ENCODE measurements at regions not wholly inside any gene's neighbourhood (a gene's known extent, or its start where the extent isn't known, plus 50 kb on each side); places are given as distances from the start of the nearest gene placed in this dataset.

DNA sequence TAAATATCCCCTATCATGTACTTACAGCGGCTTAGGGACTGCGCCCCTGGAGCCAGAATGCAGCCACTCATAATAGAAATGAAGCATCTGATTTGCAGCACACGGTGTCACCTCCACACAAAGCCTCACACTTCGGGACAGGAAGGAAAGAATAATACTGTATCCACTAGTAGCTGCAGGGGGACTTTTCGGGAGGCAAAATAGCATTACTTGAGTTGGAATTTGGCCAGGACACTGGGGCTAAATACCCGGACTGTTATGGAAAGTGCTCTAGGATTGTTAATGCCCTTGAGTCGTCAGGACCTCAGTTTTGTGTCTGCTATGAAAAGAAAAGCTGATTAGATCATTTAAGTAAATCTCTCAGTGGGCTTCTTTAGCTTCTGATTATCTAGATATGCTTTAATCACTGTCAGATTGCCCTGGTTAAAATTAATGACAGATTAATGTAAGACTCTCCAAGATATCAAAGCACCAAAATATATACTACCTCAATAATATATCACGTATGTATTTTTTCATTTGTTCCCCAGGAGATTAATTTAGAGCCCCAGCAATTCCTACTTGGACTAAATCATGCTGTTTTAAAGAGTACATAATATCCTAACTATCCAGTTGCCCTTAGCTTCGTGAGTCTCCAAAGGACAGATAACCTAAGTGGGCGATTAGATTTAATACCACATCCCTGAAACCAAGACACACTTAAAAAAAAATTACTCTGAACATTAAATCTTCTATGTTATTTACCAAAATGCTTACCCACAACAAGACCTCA is 173.0 kb upstream of the NEBL start:
- Histone ChIP-seq H3K9me3 (ENCODE audit: control insufficient read depth, insufficient read depth, low read depth, low read length) (no peaks in the 10 kb centered on the region), H3K27me3 (ENCODE audit: control insufficient read depth, insufficient read depth, low read length) (no peaks in the 10 kb centered on the region), H3K4me1 (ENCODE audit: control insufficient read depth, insufficient read depth, low read length) (no peaks in the 10 kb centered on the region; the same call in 1 of the 2 replicates), H3K36me3 (ENCODE audit: control insufficient read depth, insufficient read depth, low read length) (no peaks in the 10 kb centered on the region), H3K4me3 (ENCODE audit: low read depth in 2 of 2, low read length in 2 of 2) (no peak overlapping the region), H3K27ac (ENCODE audit: low read length) (no peak overlapping the region)
- ATAC-seq (no peak), DNase-seq (ENCODE audit: low read depth, low spot score) (no peak)
- TF ChIP-seq SIN3A (IDR thresholded peaks at IDR 0.05; ENCODE audit: borderline replicate concordance, insufficient read depth, low read depth, low read length) = no peak
- BruUV-seq (replicated peaks) = TSS peak; percentile 41
- in situ Hi-C loops (cut with HindIII; ENCODE audit: low pct_unique_long_range_greater_than_20kb, low sequenced_read_pairs) = no loop called here
- ChIA-PET CTCF (no interaction called here), POLR2A (no interaction called here)
- intact Hi-C loops (cut with micrococcal nuclease; ENCODE audit: unreplicated experiment) = no loop called here

DNA sequence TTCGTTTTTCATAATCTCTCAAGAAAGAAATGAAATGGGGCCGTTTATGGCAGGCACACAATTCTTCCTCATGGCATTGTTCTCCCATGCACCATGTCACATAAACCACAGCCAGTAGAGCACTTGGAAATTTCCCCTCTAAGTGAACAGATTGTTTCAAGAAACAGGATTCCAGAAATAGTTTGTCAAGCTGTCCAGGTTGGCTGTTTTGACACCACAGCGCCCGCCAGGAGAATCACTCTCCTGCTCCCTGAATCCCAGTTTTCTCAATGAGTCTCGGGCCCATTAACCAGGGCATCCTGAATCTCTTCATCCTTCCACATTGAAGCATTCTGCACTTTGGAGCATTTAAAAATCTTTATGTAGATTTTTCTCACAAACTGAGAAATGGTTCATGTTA is 172.2 kb upstream of the NEBL start:
- in situ Hi-C loops (cut with HindIII; ENCODE audit: low pct_unique_long_range_greater_than_20kb, low sequenced_read_pairs) (no loop called here), intact Hi-C loops (cut with micrococcal nuclease; ENCODE audit: unreplicated experiment) (no loop called here)
- Histone ChIP-seq H3K36me3 (ENCODE audit: control insufficient read depth, insufficient read depth, low read length) (no peaks in the 10 kb centered on the region), H3K4me1 (ENCODE audit: control insufficient read depth, insufficient read depth, low read length) (no peaks in the 10 kb centered on the region; the same call in 1 of the 2 replicates), H3K9me3 (ENCODE audit: control insufficient read depth, insufficient read depth, low read depth, low read length) (no peaks in the 10 kb centered on the region), H3K27me3 (ENCODE audit: control insufficient read depth, insufficient read depth, low read length) (no peaks in the 10 kb centered on the region), H3K27ac (ENCODE audit: low read length) (no peak overlapping the region), H3K4me3 (ENCODE audit: low read depth in 2 of 2, low read length in 2 of 2) (no peak overlapping the region)
- ChIA-PET CTCF (no interaction called here), POLR2A (no interaction called here)
- TF ChIP-seq SIN3A (IDR thresholded peaks at IDR 0.05; ENCODE audit: borderline replicate concordance, insufficient read depth, low read depth, low read length) (no peak), POLR2AphosphoS5 (IDR thresholded peaks at IDR 0.05; ENCODE audit: low read depth, low read length) (no peak), TCF7L2 (IDR thresholded peaks at IDR 0.05; ENCODE audit: low read depth, low read length) (no peak)
- TF ChIP-seq, protein P1, sequence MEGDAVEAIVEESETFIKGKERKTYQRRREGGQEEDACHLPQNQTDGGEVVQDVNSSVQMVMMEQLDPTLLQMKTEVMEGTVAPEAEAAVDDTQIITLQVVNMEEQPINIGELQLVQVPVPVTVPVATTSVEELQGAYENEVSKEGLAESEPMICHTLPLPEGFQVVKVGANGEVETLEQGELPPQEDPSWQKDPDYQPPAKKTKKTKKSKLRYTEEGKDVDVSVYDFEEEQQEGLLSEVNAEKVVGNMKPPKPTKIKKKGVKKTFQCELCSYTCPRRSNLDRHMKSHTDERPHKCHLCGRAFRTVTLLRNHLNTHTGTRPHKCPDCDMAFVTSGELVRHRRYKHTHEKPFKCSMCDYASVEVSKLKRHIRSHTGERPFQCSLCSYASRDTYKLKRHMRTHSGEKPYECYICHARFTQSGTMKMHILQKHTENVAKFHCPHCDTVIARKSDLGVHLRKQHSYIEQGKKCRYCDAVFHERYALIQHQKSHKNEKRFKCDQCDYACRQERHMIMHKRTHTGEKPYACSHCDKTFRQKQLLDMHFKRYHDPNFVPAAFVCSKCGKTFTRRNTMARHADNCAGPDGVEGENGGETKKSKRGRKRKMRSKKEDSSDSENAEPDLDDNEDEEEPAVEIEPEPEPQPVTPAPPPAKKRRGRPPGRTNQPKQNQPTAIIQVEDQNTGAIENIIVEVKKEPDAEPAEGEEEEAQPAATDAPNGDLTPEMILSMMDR (IDR thresholded peaks at IDR 0.05) = no peak
- BruUV-seq (replicated peaks) = no TSS peak
- DNase-seq (ENCODE audit: low read depth, low spot score) = no peak
- ATAC-seq = no peak

DNA sequence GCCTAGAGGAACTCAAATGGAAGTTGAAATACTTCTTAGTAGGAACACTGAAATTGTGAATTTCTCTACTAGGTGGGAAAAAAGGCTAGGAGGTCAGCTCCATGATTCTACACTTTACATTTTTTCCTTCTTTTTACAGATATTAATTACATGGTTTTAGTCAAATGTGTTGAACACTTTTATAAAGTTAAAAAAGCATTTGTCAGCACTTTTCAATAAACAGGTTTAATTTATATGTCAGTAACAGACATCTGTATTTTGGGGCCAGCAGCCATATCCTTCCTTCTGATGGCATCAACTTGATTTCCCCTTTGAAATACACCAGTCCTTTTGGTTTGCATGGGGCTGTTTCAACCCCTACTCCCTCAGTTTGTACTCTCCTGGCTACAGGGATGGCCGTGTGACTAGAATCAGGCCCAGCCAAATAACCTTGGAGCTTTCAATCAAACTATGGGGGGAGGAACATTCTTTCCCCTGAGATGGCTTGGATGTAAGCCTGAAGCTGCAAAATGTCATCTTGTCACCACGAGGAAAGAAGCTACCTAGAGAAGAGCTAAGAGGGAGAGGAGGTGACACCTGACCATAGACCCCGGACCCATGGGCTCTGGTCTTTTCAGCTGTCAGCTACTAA is 171.0 kb upstream of the NEBL start:
- H3K27ac ChIP-seq (ENCODE audit: low read length) = no peak overlapping the region
- no TSS peak for BruUV-seq (replicated peaks)
- DNase-seq (ENCODE audit: low read depth, low spot score) = no peak
- H3K27me3 ChIP-seq (ENCODE audit: control insufficient read depth, insufficient read depth, low read length) = no peaks in the 10 kb centered on the region
- ChIA-PET CTCF (interaction anchor here (0.5 kb wide), 1 partner anchor 212 kb away, joined by 3 read pairs; no protein-coding TSS in a partner anchor), POLR2A (no interaction called here)
- H3K4me1 ChIP-seq (ENCODE audit: control insufficient read depth, insufficient read depth, low read length) = no peaks in the 10 kb centered on the region; the same call in 1 of the 2 replicates
- no peak overlapping the region for H3K4me3 ChIP-seq (ENCODE audit: low read depth in 2 of 2, low read length in 2 of 2)
- H3K9me3 ChIP-seq (ENCODE audit: control insufficient read depth, insufficient read depth, low read depth, low read length) = no peaks in the 10 kb centered on the region
- no peak for ATAC-seq
- intact Hi-C loops (cut with micrococcal nuclease; ENCODE audit: unreplicated experiment) = no loop called here
- in situ Hi-C loops (cut with HindIII; ENCODE audit: low pct_unique_long_range_greater_than_20kb, low sequenced_read_pairs) = no loop called here
- TF ChIP-seq SIN3A (IDR thresholded peaks at IDR 0.05; ENCODE audit: borderline replicate concordance, insufficient read depth, low read depth, low read length) (no peak), TCF7L2 (IDR thresholded peaks at IDR 0.05; ENCODE audit: low read depth, low read length) (no peak), POLR2AphosphoS5 (IDR thresholded peaks at IDR 0.05; ENCODE audit: low read depth, low read length) (no peak)
- TF ChIP-seq, protein P1 (IDR thresholded peaks at IDR 0.05) = no peak
- TF ChIP-seq, protein P2, sequence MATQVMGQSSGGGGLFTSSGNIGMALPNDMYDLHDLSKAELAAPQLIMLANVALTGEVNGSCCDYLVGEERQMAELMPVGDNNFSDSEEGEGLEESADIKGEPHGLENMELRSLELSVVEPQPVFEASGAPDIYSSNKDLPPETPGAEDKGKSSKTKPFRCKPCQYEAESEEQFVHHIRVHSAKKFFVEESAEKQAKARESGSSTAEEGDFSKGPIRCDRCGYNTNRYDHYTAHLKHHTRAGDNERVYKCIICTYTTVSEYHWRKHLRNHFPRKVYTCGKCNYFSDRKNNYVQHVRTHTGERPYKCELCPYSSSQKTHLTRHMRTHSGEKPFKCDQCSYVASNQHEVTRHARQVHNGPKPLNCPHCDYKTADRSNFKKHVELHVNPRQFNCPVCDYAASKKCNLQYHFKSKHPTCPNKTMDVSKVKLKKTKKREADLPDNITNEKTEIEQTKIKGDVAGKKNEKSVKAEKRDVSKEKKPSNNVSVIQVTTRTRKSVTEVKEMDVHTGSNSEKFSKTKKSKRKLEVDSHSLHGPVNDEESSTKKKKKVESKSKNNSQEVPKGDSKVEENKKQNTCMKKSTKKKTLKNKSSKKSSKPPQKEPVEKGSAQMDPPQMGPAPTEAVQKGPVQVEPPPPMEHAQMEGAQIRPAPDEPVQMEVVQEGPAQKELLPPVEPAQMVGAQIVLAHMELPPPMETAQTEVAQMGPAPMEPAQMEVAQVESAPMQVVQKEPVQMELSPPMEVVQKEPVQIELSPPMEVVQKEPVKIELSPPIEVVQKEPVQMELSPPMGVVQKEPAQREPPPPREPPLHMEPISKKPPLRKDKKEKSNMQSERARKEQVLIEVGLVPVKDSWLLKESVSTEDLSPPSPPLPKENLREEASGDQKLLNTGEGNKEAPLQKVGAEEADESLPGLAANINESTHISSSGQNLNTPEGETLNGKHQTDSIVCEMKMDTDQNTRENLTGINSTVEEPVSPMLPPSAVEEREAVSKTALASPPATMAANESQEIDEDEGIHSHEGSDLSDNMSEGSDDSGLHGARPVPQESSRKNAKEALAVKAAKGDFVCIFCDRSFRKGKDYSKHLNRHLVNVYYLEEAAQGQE (IDR thresholded peaks at IDR 0.05; ENCODE audit: insufficient read depth in 1 of 2, low read depth in 2 of 2, low read length in 1 of 2) = no peak
- H3K36me3 ChIP-seq (ENCODE audit: control insufficient read depth, insufficient read depth, low read length) = no peaks in the 10 kb centered on the region
